Endothelial cell of umbilical vein (primary cell): ENCODE measurements at regions not wholly inside any gene's neighbourhood (a gene's known extent, or its start where the extent isn't known, plus 50 kb on each side); places are given as distances from the start of the nearest gene placed in this dataset.

Experiments used
- BruUV-seq: library from RNA; stranded (reverse); fragments of 400-500 nt; replicated peaks from 2 replicates; lab custom pipeline; 2021; lab: Mats Ljungman, UMichigan
- CTCF ChIA-PET: fragments of 300-600, 350-600 bp; sonication (Branson Sonifier 250); formaldehyde crosslinking; loops from one replicate; lab custom pipeline; 2021; ENCODE audit warnings: antibody characterized with exemption, inconsistent platforms; lab: Charles Lee
- POLR2A ChIA-PET: fragments of 300-600, 350-600 bp; sonication (Branson Sonifier 250); formaldehyde crosslinking; loops from one replicate; lab custom pipeline; 2021; ENCODE audit warnings: antibody characterized with exemption, inconsistent platforms; lab: Charles Lee
- DNase-seq: peaks from one replicate; pipeline ENCODE4 v3.0.0-alpha.2; 2011; ENCODE audit warnings: low read depth, low spot score
- FAIRE-seq: peaks from 2 replicates; lab custom pipeline; 2011; peaks lifted over from hg19 to GRCh38; lab: Jason Lieb, UNC
- H2AFZ ChIP-seq: 2 replicates; pipeline ENCODE4 v1.6.0; 2012; ENCODE audit warnings: low read depth, low read length, control low read depth, inconsistent platforms
- H3K27ac ChIP-seq: 2 replicates; pipeline ENCODE4 v1.5.1; 2011; ENCODE audit warnings: low read depth, mild to moderate bottlenecking, control low read depth, low read length, moderate library complexity; ENCODE audit not compliant: insufficient read depth
- H3K27me3 ChIP-seq, 2 experiments: 2 replicates each; pipeline versions ENCODE4 v1.6.0 to v1.6.1; 2011; ENCODE audit warnings: low read length in 2 of 2, mixed read lengths in 1 of 2; ENCODE audit not compliant: control insufficient read depth in 2 of 2, insufficient read depth in 2 of 2
- H3K36me3 ChIP-seq, 2 experiments: 2 replicates in 1 of 2; 3 replicates in 1 of 2; pipeline ENCODE4 v1.5.1; 2011; ENCODE audit warnings: low read length in 2 of 2, mild to moderate bottlenecking in 1 of 2, moderate library complexity in 1 of 2; ENCODE audit not compliant: control insufficient read depth in 2 of 2, insufficient read depth in 2 of 2; ENCODE audit errors: extremely low read depth in 1 of 2
- H3K4me1 ChIP-seq: 3 replicates; pipeline ENCODE4 v1.5.1; 2011; ENCODE audit warnings: mild to moderate bottlenecking, low read length; ENCODE audit not compliant: control insufficient read depth, insufficient read depth; ENCODE audit errors: extremely low read depth
- H3K4me2 ChIP-seq: 2 replicates; pipeline ENCODE4 v1.6.1; 2011; ENCODE audit warnings: low read length, control low read depth, mixed read lengths; ENCODE audit not compliant: insufficient read depth
- H3K4me3 ChIP-seq, 3 experiments: fragments of 200-600 bp in 1 of 3; sonication (generic), shearing (Covaris generic) in 1 of 3; replicated peaks in 1 of 3; 2 replicates each; pipeline ENCODE4 v1.5.1; 2011 to 2016; ENCODE audit warnings: control low read depth in 3 of 3, low read length in 3 of 3, mild to moderate bottlenecking in 2 of 3, inconsistent platforms in 1 of 3, low read depth in 1 of 3, moderate library complexity in 1 of 3; ENCODE audit not compliant: insufficient read depth in 1 of 3
- H3K79me2 ChIP-seq: 2 replicates; pipeline ENCODE4 v1.6.0; 2012; ENCODE audit warnings: low read length, inconsistent platforms; ENCODE audit not compliant: control insufficient read depth, insufficient read depth
- H3K9ac ChIP-seq: replicated peaks from 2 replicates; pipeline ENCODE3; 2011; ENCODE audit warnings: low read length, control low read depth; ENCODE audit not compliant: insufficient read depth; ENCODE audit errors: extremely low read depth
- H3K9me1 ChIP-seq: replicated peaks from 3 replicates; pipeline ENCODE4 v1.6.0; 2011; ENCODE audit warnings: mild to moderate bottlenecking, low read length; ENCODE audit not compliant: control insufficient read depth, insufficient read depth; ENCODE audit errors: extremely low read depth
- H3K9me3 ChIP-seq: replicated peaks from 2 replicates; pipeline ENCODE4 v1.5.1; 2012; ENCODE audit warnings: low read length, inconsistent platforms; ENCODE audit not compliant: control insufficient read depth, insufficient read depth
- H4K20me1 ChIP-seq: replicated peaks from 2 replicates; pipeline ENCODE3; 2011; ENCODE audit warnings: mild to moderate bottlenecking, low read length; ENCODE audit not compliant: control insufficient read depth, insufficient read depth; ENCODE audit errors: extremely low read depth
- CTCF ChIP-seq, 2 donors: IDR thresholded peaks; 1 replicate in 1 of 2; 2 replicates in 1 of 2; pipeline ENCODE4 v1.5.1; 2011; ENCODE audit warnings: low read length in 2 of 2, mild to moderate bottlenecking in 2 of 2, moderate library complexity in 2 of 2, control low read depth in 1 of 2, inconsistent platforms in 1 of 2, low read depth in 1 of 2; ENCODE audit not compliant: insufficient read depth in 1 of 2; ENCODE audit errors: extremely low read depth in 1 of 2
- EZH2 ChIP-seq: IDR thresholded peaks from 2 replicates; pipeline ENCODE4 v1.6.1; 2012; ENCODE audit warnings: borderline replicate concordance, low read depth, mild to moderate bottlenecking, moderate library complexity, low read length, inconsistent platforms; ENCODE audit not compliant: severe bottlenecking
- JUN ChIP-seq: IDR thresholded peaks from 2 replicates; pipeline ENCODE4 v1.6.1; 2011; ENCODE audit warnings: borderline replicate concordance, low read depth; ENCODE audit not compliant: insufficient read length, insufficient read depth
- MYC ChIP-seq: IDR thresholded peaks from one replicate; pipeline ENCODE4 v1.6.1; 2011; ENCODE audit warnings: mild to moderate bottlenecking, low read depth, low read length
- POLR2A ChIP-seq: IDR thresholded peaks from 2 replicates; pipeline ENCODE4 v1.6.1; 2012; ENCODE audit warnings: low read depth, mild to moderate bottlenecking, control low read depth, low read length
- POLR2AphosphoS5 ChIP-seq: IDR thresholded peaks from 2 replicates; pipeline ENCODE4 v1.6.1; 2012; ENCODE audit warnings: low read depth, mild to moderate bottlenecking, control low read depth, low read length, moderate library complexity; ENCODE audit not compliant: insufficient read depth
- dilution Hi-C: fragments of 300-500 bp; cut with MboI; formaldehyde crosslinking; loops from one replicate; pipeline ENCODE4 v1.15.0; 2019; ENCODE audit warnings: low sequenced_read_pairs; ENCODE audit not compliant: extremely low pct_ligation_motif_present
- intact Hi-C: fragments of 100-400 bp; cut with micrococcal nuclease; formaldehyde crosslinking; loops from one replicate; pipeline ENCODE4 v1.10.0; 2022

GRCh38 chr1:219039017-219039681 is 134.5 kb upstream of the LYPLAL1 start:
- no peaks in the 10 kb centered on the region for H3K79me2 ChIP-seq
- H3K9ac ChIP-seq = no peak overlapping the region
- H3K27ac ChIP-seq = no peak overlapping the region
- intact Hi-C loops = no loop called here
- no peak overlapping the region for H2AFZ ChIP-seq
- no peaks in the 10 kb centered on the region for H3K27me3 ChIP-seq
- ChIA-PET CTCF (interaction anchor here (1.5 kb wide), 1 partner anchor 28 kb away, joined by 3 read pairs; no protein-coding TSS in a partner anchor), POLR2A (no interaction called here)
- no TSS peak for BruUV-seq
- dilution Hi-C loops = no loop called here
- no peaks in the 10 kb centered on the region for H3K36me3 ChIP-seq
- DNase-seq (no peak), FAIRE-seq (no peak)
- no peaks in the 10 kb centered on the region for H4K20me1 ChIP-seq
- H3K9me1 ChIP-seq = no peaks in the 10 kb centered on the region
- no peaks in the 10 kb centered on the region for H3K9me3 ChIP-seq
- no peak overlapping the region for H3K4me3 ChIP-seq
- H3K4me1 ChIP-seq = no peaks in the 10 kb centered on the region
- no peak overlapping the region for H3K4me2 ChIP-seq
- TF ChIP-seq POLR2A (no peak), CTCF (IDR thresholded peaks at IDR 0.05; ENCODE audit: extremely low read depth in 1 of 2, insufficient read depth in 1 of 2, low read depth in 1 of 2, low read length in 2 of 2) (no peak), POLR2AphosphoS5 (no peak), MYC (no peak), EZH2 (no peak), JUN (no peak)
